H1 (cell line): ENCODE measurements at regions not wholly inside any gene's neighbourhood (a gene's known extent, or its start where the extent isn't known, plus 50 kb on each side); places are given as distances from the start of the nearest gene placed in this dataset.

ENCODE experiments used
- CTCF ChIA-PET: fragments of 300-600 bp; sonication (Branson Sonifier 250); formaldehyde crosslinking; loops from one replicate; lab custom pipeline; 2021; ENCODE audit not compliant: partially characterized antibody; lab: Charles Lee
- POLR2A ChIA-PET: fragments of 300-600 bp; sonication (Branson Sonifier 250); formaldehyde crosslinking; loops from one replicate; lab custom pipeline; 2021; ENCODE audit warnings: inconsistent platforms; ENCODE audit not compliant: partially characterized antibody; lab: Charles Lee
- DNase-seq, 2 experiments: peaks; one replicate each; pipeline versions ENCODE4 v3.0.0 to v3.0.0-alpha.2; 2010 to 2022; ENCODE audit warnings: low spot score in 2 of 2, low read depth in 1 of 2, mixed read lengths in 1 of 2
- FAIRE-seq: peaks from 2 replicates; lab custom pipeline; 2011; peaks lifted over from hg19 to GRCh38; lab: Jason Lieb, UNC
- H2AFZ ChIP-seq: 2 replicates; pipeline ENCODE4 v1.8.1; 2012; ENCODE audit warnings: low read length, inconsistent platforms
- H2AK5ac ChIP-seq: 2 replicates; pipeline ENCODE4 v1.6.1; 2013; ENCODE audit warnings: low read depth, low read length
- H2BK120ac ChIP-seq: replicated peaks from 2 replicates; pipeline ENCODE3; 2013; ENCODE audit warnings: low read depth, low read length, inconsistent platforms
- H2BK12ac ChIP-seq: 2 replicates; pipeline ENCODE4 v1.6.1; 2013; ENCODE audit warnings: low read depth, low read length
- H2BK15ac ChIP-seq: 2 replicates; pipeline ENCODE4 v1.6.1; 2013; ENCODE audit warnings: low read length
- H2BK20ac ChIP-seq: 2 replicates; pipeline ENCODE4 v1.6.1; 2013; ENCODE audit warnings: low read length
- H2BK5ac ChIP-seq: 2 replicates; pipeline ENCODE4 v1.6.1; 2013; ENCODE audit warnings: low read depth, low read length
- H3K14ac ChIP-seq: 2 replicates; pipeline ENCODE4 v1.6.1; 2013; ENCODE audit warnings: inconsistent platforms; ENCODE audit not compliant: insufficient read length
- H3K18ac ChIP-seq: 2 replicates; pipeline ENCODE4 v1.6.1; 2013; ENCODE audit warnings: low read length; ENCODE audit errors: extremely low read depth
- H3K23ac ChIP-seq: 2 replicates; pipeline ENCODE4 v1.6.1; 2013; ENCODE audit warnings: inconsistent platforms; ENCODE audit not compliant: insufficient read length
- H3K23me2 ChIP-seq: 2 replicates; pipeline ENCODE4 v1.6.1; 2013; ENCODE audit warnings: low read depth, low read length
- H3K27ac ChIP-seq: 2 replicates; pipeline ENCODE4 v1.6.1; 2011; ENCODE audit warnings: low read depth, low read length, inconsistent platforms
- H3K27me3 ChIP-seq, 4 experiments: replicated peaks in 1 of 4; 1 replicate in 1 of 4; 2 replicates in 3 of 4; pipeline versions ENCODE4 v1.6.1 to v1.8.1; 2011 to 2013; ENCODE audit warnings: low read length in 3 of 4, mild to moderate bottlenecking in 3 of 4, inconsistent platforms in 2 of 4, mixed read lengths in 2 of 4, moderate library complexity in 1 of 4; ENCODE audit not compliant: control insufficient read depth in 3 of 4, insufficient read depth in 3 of 4; ENCODE audit errors: extremely low read depth in 1 of 4
- H3K36me3 ChIP-seq, 4 experiments: 2 replicates each; pipeline versions ENCODE4 v1.6.1 to v1.8.1; 2011 to 2013; ENCODE audit warnings: mild to moderate bottlenecking in 4 of 4, low read length in 3 of 4, moderate library complexity in 2 of 4, control low read depth in 1 of 4, inconsistent platforms in 1 of 4; ENCODE audit not compliant: insufficient read depth in 4 of 4, control insufficient read depth in 2 of 4
- H3K4ac ChIP-seq: replicated peaks from 2 replicates; pipeline ENCODE3; 2013; ENCODE audit warnings: low read length, low read depth, mixed read lengths, inconsistent platforms; ENCODE audit not compliant: insufficient read length
- H3K4me1 ChIP-seq, 4 experiments: replicated peaks in 1 of 4; 1 replicate in 1 of 4; 2 replicates in 3 of 4; pipeline versions ENCODE4 v1.6.1 to v1.8.1; 2011 to 2013; ENCODE audit warnings: low read length in 3 of 4, inconsistent platforms in 2 of 4, mixed read lengths in 1 of 4; ENCODE audit not compliant: insufficient read depth in 4 of 4, control insufficient read depth in 3 of 4
- H3K4me2 ChIP-seq, 2 experiments: 2 replicates each; pipeline versions ENCODE4 v1.6.1 to v1.8.1; 2011 to 2013; ENCODE audit warnings: low read depth in 2 of 2, low read length in 2 of 2, control low read depth in 1 of 2, inconsistent platforms in 1 of 2, mild to moderate bottlenecking in 1 of 2; ENCODE audit not compliant: insufficient read depth in 1 of 2
- H3K4me3 ChIP-seq, 4 experiments: fragments of 200-600, 300-600 bp in 1 of 4; sonication (generic), shearing (Covaris generic), sonication (Bioruptor Twin) in 1 of 4; 2 replicates each; pipeline versions ENCODE4 v1.5.1 to v1.8.1; 2011 to 2016; ENCODE audit warnings: low read length in 4 of 4, low read depth in 3 of 4, control low read depth in 2 of 4, inconsistent platforms in 2 of 4, mild to moderate bottlenecking in 2 of 4, mixed read lengths in 1 of 4, moderate library complexity in 1 of 4; ENCODE audit not compliant: insufficient read depth in 2 of 4; ENCODE audit errors: extremely low read depth in 1 of 4
- H3K56ac ChIP-seq: replicated peaks from 2 replicates; pipeline ENCODE3; 2013; ENCODE audit warnings: low read depth, mild to moderate bottlenecking, mixed read lengths, low read length, inconsistent platforms; ENCODE audit not compliant: insufficient read length
- H3K79me1 ChIP-seq: 2 replicates; pipeline ENCODE4 v1.6.1; 2013; ENCODE audit warnings: low read depth, low read length, control low read depth
- H3K79me2 ChIP-seq, 2 experiments: 2 replicates each; pipeline versions ENCODE4 v1.6.1 to v1.8.1; 2012 to 2013; ENCODE audit warnings: low read length in 2 of 2, mild to moderate bottlenecking in 2 of 2, inconsistent platforms in 1 of 2; ENCODE audit not compliant: insufficient read depth in 2 of 2, control insufficient read depth in 1 of 2
- H3K9ac ChIP-seq, 4 experiments: replicated peaks in 1 of 4; 1 replicate in 1 of 4; 2 replicates in 3 of 4; pipeline versions ENCODE4 v1.6.1 to v1.8.1; 2011 to 2013; ENCODE audit warnings: low read depth in 3 of 4, low read length in 3 of 4, control low read depth in 2 of 4, mild to moderate bottlenecking in 2 of 4, moderate library complexity in 2 of 4, inconsistent platforms in 1 of 4; ENCODE audit errors: extremely low read depth in 1 of 4
- H3K9me3 ChIP-seq, 2 experiments: 2 replicates each; pipeline versions ENCODE4 v1.6.1 to v1.8.1; 2012 to 2013; ENCODE audit warnings: mild to moderate bottlenecking in 2 of 2, moderate library complexity in 2 of 2, control low read depth in 1 of 2, inconsistent platforms in 1 of 2, low read depth in 1 of 2, low read length in 1 of 2, mixed read lengths in 1 of 2; ENCODE audit not compliant: insufficient read depth in 2 of 2
- H4K20me1 ChIP-seq, 2 experiments: replicated peaks in 1 of 2; 2 replicates each; pipeline versions ENCODE3 to v1.8.1; 2011 to 2013; ENCODE audit warnings: inconsistent platforms in 2 of 2, low read length in 2 of 2, mild to moderate bottlenecking in 1 of 2; ENCODE audit not compliant: insufficient read depth in 2 of 2, control insufficient read depth in 1 of 2
- H4K5ac ChIP-seq: 2 replicates; pipeline ENCODE4 v1.6.1; 2013; ENCODE audit warnings: low read length, low read depth, mixed read lengths, inconsistent platforms; ENCODE audit not compliant: insufficient read length
- H4K8ac ChIP-seq: 2 replicates; pipeline ENCODE4 v1.8.0; 2013; ENCODE audit warnings: mild to moderate bottlenecking, moderate library complexity, low read length, inconsistent platforms; ENCODE audit not compliant: insufficient read depth; ENCODE audit errors: extremely low read depth
- H4K91ac ChIP-seq: replicated peaks from 2 replicates; pipeline ENCODE3; 2013; ENCODE audit warnings: low read length, mixed read lengths, inconsistent platforms; ENCODE audit not compliant: insufficient read length
- BACH1 ChIP-seq: IDR thresholded peaks from 2 replicates; pipeline ENCODE4 v1.6.1; 2012; ENCODE audit warnings: low read length, improper control_type of control experiment
- RAD21 ChIP-seq, 2 experiments: IDR thresholded peaks in 1 of 2; conservative IDR thresholded peaks in 1 of 2; 2 replicates each; pipeline ENCODE4 v1.6.1; 2011; ENCODE audit warnings: low read depth in 2 of 2, low read length in 2 of 2, improper control_type of control experiment in 1 of 2, inconsistent platforms in 1 of 2, mild to moderate bottlenecking in 1 of 2, moderate library complexity in 1 of 2
- SIN3A ChIP-seq, 2 experiments: IDR thresholded peaks in 1 of 2; conservative IDR thresholded peaks in 1 of 2; 2 replicates each; pipeline ENCODE4 v1.6.1; 2011 to 2012; ENCODE audit warnings: low read length in 2 of 2, improper control_type of control experiment in 1 of 2, low read depth in 1 of 2, mild to moderate bottlenecking in 1 of 2
- SP2 ChIP-seq: IDR thresholded peaks from 2 replicates; pipeline ENCODE4 v1.6.1; 2012; ENCODE audit warnings: mild to moderate bottlenecking, low read length, inconsistent platforms
- WGBS, 2 experiments: shearing (Covaris generic) in 1 of 2; methylation state at CpG; one replicate each; pipeline versions ENCODE4 v1.1.6 to v1.1.7; 2013 to 2015; ENCODE audit warnings: low lambda C conversion rate in 2 of 2, mixed read lengths in 2 of 2, inconsistent platforms in 1 of 2, low coverage in 1 of 2, missing lambda C conversion rate in 1 of 2; ENCODE audit not compliant: insufficient replicate concordance in 2 of 2, insufficient coverage in 1 of 2, insufficient read length in 1 of 2; ENCODE audit errors: extremely low coverage in 1 of 2, missing lambda C conversion rate in 1 of 2; 5-methylcytosine and 5-hydroxymethylcytosine counted together

DNA sequence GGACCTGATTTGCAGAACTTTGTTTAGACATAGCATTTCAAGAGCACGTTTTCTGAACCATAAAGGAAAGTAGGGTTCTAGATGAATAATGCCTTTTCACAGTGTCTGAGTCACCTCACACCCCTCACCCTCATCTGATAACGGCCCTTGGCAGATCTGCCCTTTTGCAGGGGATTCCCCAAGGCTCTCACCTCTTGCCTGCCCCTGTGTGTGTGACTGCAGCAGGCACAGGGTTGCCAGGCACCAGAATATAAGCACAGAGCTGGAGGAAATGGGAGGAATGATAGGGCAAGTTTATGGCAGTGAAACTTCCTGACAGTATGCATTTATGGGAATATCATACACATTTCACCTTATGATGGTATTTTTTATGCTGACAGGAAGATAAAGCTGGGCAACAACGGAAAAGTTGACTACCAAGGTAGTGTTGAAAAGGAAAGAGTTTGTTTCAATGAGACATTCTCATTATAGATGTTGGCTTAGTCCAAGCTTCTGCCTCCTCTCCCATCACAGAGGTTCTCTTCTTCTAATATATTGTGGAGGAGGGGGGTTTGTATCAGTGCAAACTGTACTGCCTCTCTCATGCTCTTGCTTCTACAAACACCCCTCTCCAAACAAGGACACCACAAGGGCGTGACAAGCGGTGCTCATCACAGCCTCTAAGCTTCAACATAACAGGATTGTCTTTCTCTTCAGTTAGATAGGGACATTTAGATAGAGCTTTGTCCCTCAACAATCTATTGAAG lies 101.5 kb upstream of the BACH2 start:
- Histone ChIP-seq H2AFZ (no peak overlapping the region), H3K4me2 (no peak overlapping the region), H3K23ac (no peak overlapping the region), H3K9ac (no peak overlapping the region), H3K79me2 (no peaks in the 10 kb centered on the region), H2BK5ac (no peak overlapping the region), H3K36me3 (no peaks in the 10 kb centered on the region), H2AK5ac (no peak overlapping the region), H3K27me3 (no peaks in the 10 kb centered on the region), H3K9me3 (no peaks in the 10 kb centered on the region), H3K14ac (no peak overlapping the region), H3K4me3 (no peak overlapping the region), H2BK12ac (no peak overlapping the region), H4K8ac (no peak overlapping the region), H3K4me1 (no peaks in the 10 kb centered on the region), H3K79me1 (no peaks in the 10 kb centered on the region), H4K5ac (no peak overlapping the region), H2BK120ac (no peak overlapping the region), H3K27ac (no peak overlapping the region), H2BK20ac (no peak overlapping the region), H2BK15ac (no peak overlapping the region), H3K4ac (no peak overlapping the region), H3K23me2 (no peaks in the 10 kb centered on the region), H4K91ac (no peak overlapping the region), H4K20me1 (no peaks in the 10 kb centered on the region), H3K56ac (no peak overlapping the region), H3K18ac (no peak overlapping the region)
- no peak for DNase-seq
- ChIA-PET POLR2A (no interaction called here), CTCF (interaction anchor here (0.9 to 9.1 kb wide), 10 partner anchors 12 to 448 kb away, joined by 3 to 90 read pairs (median 4); no protein-coding TSS in a partner anchor)
- 87% methylated on average over 5 of the region's 5 CpGs; no CpG with 5 or more reads in 1 of the 2 experiments for WGBS, 2 experiments
- no peak for FAIRE-seq
- TF ChIP-seq SIN3A (conservative IDR thresholded peaks at IDR 0.05 in 1 of 2, IDR thresholded peaks at IDR 0.05 in 1 of 2; ENCODE audit: low read depth in 1 of 2, low read length in 2 of 2) = no peak
- no peak for TF ChIP-seq BACH1
- no peak for TF ChIP-seq SP2
- 0 out of 4 replicates have a peak, but pooled peaks of 1 of the 2 experiments have one; percentile 6 for TF ChIP-seq RAD21 (IDR thresholded peaks at IDR 0.05 in 1 of 2, conservative IDR thresholded peaks at IDR 0.05 in 1 of 2; ENCODE audit: low read depth in 2 of 2, low read length in 2 of 2)
